K562 (cell line): ENCODE measurements at regions not wholly inside any gene's neighbourhood (a gene's known extent, or its start where the extent isn't known, plus 50 kb on each side); places are given as distances from the start of the nearest gene placed in this dataset.
"Not testable (repeated sequence)": the region's sequence is repeated elsewhere in the genome, so short reads cannot be mapped to it uniquely, and the experiment has no call there.

ENCODE experiments used
- ATAC-seq: fragments of 200-7000 bp; cut with Tn5 transposase; 3 replicates; pipeline ENCODE4 v1.9.1; 2020; ENCODE audit warnings: moderate library complexity
- BruUV-seq: library from RNA; stranded (reverse); fragments of 400-500 nt; replicated peaks from 2 replicates; lab custom pipeline; 2021; lab: Mats Ljungman, UMichigan
- CTCF ChIA-PET: fragments of 300-600 bp; formaldehyde crosslinking; extraction: SDS; loops from one replicate; lab custom pipeline; 2021; ENCODE audit warnings: low intra/inter-chr PET ratio; lab: Yijun Ruan, JAX
- POLR2A ChIA-PET: fragments of 300-600, 350-650 bp; sonication (Branson Sonifier 250); formaldehyde crosslinking; extraction: SDS; loops from one replicate; lab custom pipeline; 2021; ENCODE audit warnings: antibody characterized with exemption, inconsistent platforms; lab: Yijun Ruan, JAX
- DNase-seq, 4 experiments: peaks; one replicate each; pipeline versions ENCODE4 v3.0.0 to v3.0.0-alpha.2; 2011 to 2018; ENCODE audit warnings: low spot score in 3 of 4, mixed read lengths in 3 of 4; ENCODE audit errors: extremely low read depth in 1 of 4
- FAIRE-seq: peaks from 2 replicates; lab custom pipeline; 2011; peaks lifted over from hg19 to GRCh38; lab: Jason Lieb, UNC
- H2AFZ ChIP-seq: 2 replicates; pipeline ENCODE4 v1.6.0; 2011; ENCODE audit warnings: low read depth, low read length, control low read depth, inconsistent platforms
- H3K27ac ChIP-seq: fragments of 200-600 bp; 3 replicates; pipeline ENCODE4 v1.8.0; 2011; ENCODE audit warnings: low read depth, mild to moderate bottlenecking, control low read depth, inconsistent platforms, low read length, moderate library complexity, mixed read lengths; ENCODE audit errors: extremely low read depth
- H3K27me3 ChIP-seq, 2 experiments: fragments of 300-600 bp in 1 of 2; 2 replicates in 1 of 2; 3 replicates in 1 of 2; pipeline versions ENCODE4 v1.6.0 to v1.8.0; 2011; ENCODE audit warnings: inconsistent platforms in 2 of 2, low read length in 2 of 2, mild to moderate bottlenecking in 1 of 2, mixed read lengths in 1 of 2, moderate library complexity in 1 of 2; ENCODE audit not compliant: control insufficient read depth in 2 of 2, insufficient read depth in 2 of 2
- H3K36me3 ChIP-seq: fragments of 300-600 bp; 3 replicates; pipeline ENCODE4 v1.8.0; 2011; ENCODE audit warnings: mild to moderate bottlenecking, low read length, inconsistent platforms; ENCODE audit not compliant: control insufficient read depth, insufficient read depth
- H3K4me1 ChIP-seq, 2 experiments: fragments of 200-600 bp in 1 of 2; replicated peaks in 1 of 2; 2 replicates in 1 of 2; 3 replicates in 1 of 2; pipeline versions ENCODE4 v1.5.1 to v1.8.0; 2011; ENCODE audit warnings: inconsistent platforms in 2 of 2, low read length in 2 of 2, mild to moderate bottlenecking in 1 of 2, mixed read lengths in 1 of 2, moderate library complexity in 1 of 2; ENCODE audit not compliant: control insufficient read depth in 2 of 2, insufficient read depth in 2 of 2
- H3K4me2 ChIP-seq: 2 replicates; pipeline ENCODE4 v1.6.1; 2011; ENCODE audit warnings: low read length, control low read depth, inconsistent platforms, mixed read lengths; ENCODE audit not compliant: insufficient read depth
- H3K4me3 ChIP-seq: fragments of 200-600 bp; sonication (generic), shearing (Covaris generic); 2 replicates; pipeline ENCODE4 v1.5.1; 2016; ENCODE audit warnings: control low read depth, inconsistent platforms
- H3K79me2 ChIP-seq: fragments of 200-600 bp; 3 replicates; pipeline ENCODE4 v1.8.0; 2011; ENCODE audit warnings: low read length, inconsistent platforms; ENCODE audit not compliant: control insufficient read depth, insufficient read depth
- H3K9ac ChIP-seq, 2 experiments: 2 replicates each; pipeline versions ENCODE4 v1.6.0 to v1.6.1; 2011; ENCODE audit warnings: low read depth in 2 of 2, low read length in 2 of 2, control low read depth in 1 of 2, inconsistent platforms in 1 of 2, mild to moderate bottlenecking in 1 of 2, mixed read lengths in 1 of 2; ENCODE audit not compliant: insufficient read depth in 1 of 2
- H3K9me1 ChIP-seq: one replicate; pipeline ENCODE4 v1.6.0; 2011; ENCODE audit warnings: inconsistent platforms, mild to moderate bottlenecking, low read length, moderate library complexity; ENCODE audit not compliant: control insufficient read depth, insufficient read depth
- H3K9me3 ChIP-seq: replicated peaks from 2 replicates; pipeline ENCODE4 v1.5.1; 2011; ENCODE audit warnings: low read depth, low read length, inconsistent platforms; ENCODE audit not compliant: control insufficient read depth, insufficient read depth
- H4K20me1 ChIP-seq: replicated peaks from 2 replicates; pipeline ENCODE4 v1.6.1; 2011; ENCODE audit warnings: low read length, inconsistent platforms, mixed read lengths; ENCODE audit not compliant: control insufficient read depth, insufficient read depth
- TBL1XR1 ChIP-seq, 2 experiments: IDR thresholded peaks; 2 replicates each; pipeline ENCODE4 v1.6.1; 2012; ENCODE audit warnings: improper control_type of control experiment in 2 of 2, low read length in 2 of 2, mild to moderate bottlenecking in 1 of 2
- WGBS: fragments of 100-300 bp; shearing (Covaris generic); methylation state at CpG from one replicate; pipeline ENCODE4 v1.1.6; 2016; ENCODE audit warnings: low coverage, mixed read lengths; ENCODE audit not compliant: insufficient coverage; ENCODE audit errors: missing lambda C conversion rate; 5-methylcytosine and 5-hydroxymethylcytosine counted together
- in situ Hi-C: fragments of 300-500 bp; cut with MboI; formaldehyde crosslinking; loops from 4 replicates; pipeline ENCODE4 v1.15.0; 2018; ENCODE audit warnings: inconsistent platforms, mixed read lengths
- intact Hi-C: fragments of 100-400 bp; cut with micrococcal nuclease; formaldehyde crosslinking; loops from 2 replicates; pipeline ENCODE4 v1.14.2; 2022

- BruUV-seq, result no TSS peak
Observed at GRCh38 chr3:194913316-194913715, 227.6 kb downstream of the FAM43A start.

DNA sequence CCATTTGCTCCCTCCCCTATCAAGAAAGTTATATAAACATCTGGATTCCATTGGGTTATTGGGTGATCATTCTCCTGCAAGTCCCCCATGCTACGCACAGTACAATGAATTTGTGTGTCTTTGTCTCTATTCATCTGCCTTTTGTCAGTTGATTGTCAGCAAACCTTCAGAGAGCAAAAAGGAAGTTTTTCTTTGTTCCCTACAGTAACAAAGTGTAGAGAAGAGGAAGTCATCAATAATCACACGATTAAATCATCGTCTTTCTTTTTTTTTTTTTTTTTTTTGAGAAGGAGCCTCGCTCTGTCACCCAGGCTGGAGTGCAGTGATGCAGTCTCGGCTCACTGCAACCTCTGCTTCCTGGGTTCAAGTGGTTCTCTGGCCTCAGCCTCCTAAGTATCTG, 239.2 kb downstream of the FAM43A start:
- H3K9ac ChIP-seq, ATAC-seq, H3K9me3 ChIP-seq, H3K27ac ChIP-seq, intact Hi-C loops, CTCF ChIA-PET, H3K36me3 ChIP-seq, H3K79me2 ChIP-seq, H3K9me1 ChIP-seq, DNase-seq, H2AFZ ChIP-seq, in situ Hi-C loops, BruUV-seq, H3K4me3 ChIP-seq, FAIRE-seq, H3K4me2 ChIP-seq, H3K4me1 ChIP-seq, H4K20me1 ChIP-seq, POLR2A ChIA-PET: not testable (repeated sequence)
- peaks cover 7 to 14% of the 10 kb centered on the region in 2 experiments; a peak in 3 of 5 replicates for H3K27me3 ChIP-seq
- WGBS, result 0% methylated on average over 4 of the region's 5 CpGs

More at GRCh38 chr3:194913316-194913715, 227.6 kb downstream of the FAM43A start:
- H4K20me1 ChIP-seq, result no peaks in the 10 kb centered on the region
- TF ChIP-seq TBL1XR1 (IDR thresholded peaks at IDR 0.05; ENCODE audit: low read length in 2 of 2), result no peak
- H3K9me3 ChIP-seq, result no peaks in the 10 kb centered on the region
- intact Hi-C loops (no loop called here), in situ Hi-C loops (no loop called here)
- no peak for FAIRE-seq
- H3K79me2 ChIP-seq, result no peaks in the 10 kb centered on the region
- no peak for ATAC-seq
- ChIA-PET CTCF (no interaction called here), POLR2A (no interaction called here)
- H3K4me1 ChIP-seq, result no peaks in the 10 kb centered on the region
- DNase-seq, result no peak
- WGBS, result 0% methylated on average over 5 of the region's 5 CpGs
- no peaks in the 10 kb centered on the region for H3K36me3 ChIP-seq
- H3K9me1 ChIP-seq, result no peaks in the 10 kb centered on the region
- no peak overlapping the region for H3K4me2 ChIP-seq
- no peak overlapping the region for H2AFZ ChIP-seq
- H3K27me3 ChIP-seq, result peaks cover 4 to 30% of the 10 kb centered on the region in 2 experiments; a peak in 3 of 5 replicates
- no peak overlapping the region for H3K27ac ChIP-seq
- H3K9ac ChIP-seq, result no peak overlapping the region
- no peak overlapping the region for H3K4me3 ChIP-seq
